SK-N-DZ (cell line): ENCODE measurements at regions not wholly inside any gene's neighbourhood (a gene's known extent, or its start where the extent isn't known, plus 50 kb on each side); places are given as distances from the start of the nearest gene placed in this dataset.
"Not testable (repeated sequence)": the region's sequence is repeated elsewhere in the genome, so short reads cannot be mapped to it uniquely, and the experiment has no call there.

Source experiments
- DNase-seq: peaks from one replicate; pipeline ENCODE4 v3.0.0-alpha.2; 2015; ENCODE audit warnings: low spot score

DNA sequence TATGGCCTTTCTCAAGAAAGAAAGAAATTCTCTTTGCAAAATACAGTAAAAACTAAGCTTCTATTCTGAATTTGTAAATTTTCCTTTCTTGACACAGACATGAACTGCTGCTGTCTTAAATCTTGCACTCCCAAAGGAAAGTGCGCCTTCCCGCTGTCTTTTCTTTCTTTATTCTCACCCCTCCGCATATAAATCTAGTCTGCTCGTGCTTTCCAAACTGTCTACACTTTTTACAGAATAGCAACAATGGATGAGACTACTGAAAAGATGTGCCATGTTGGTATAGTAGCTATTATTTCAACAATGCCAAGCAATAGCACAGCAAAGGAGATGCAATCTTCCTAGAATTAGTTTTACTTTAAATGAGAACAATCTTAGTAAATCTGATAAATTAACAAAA is 328.8 kb upstream of the PDE3A start:
- DNase-seq: no peak

DNA sequence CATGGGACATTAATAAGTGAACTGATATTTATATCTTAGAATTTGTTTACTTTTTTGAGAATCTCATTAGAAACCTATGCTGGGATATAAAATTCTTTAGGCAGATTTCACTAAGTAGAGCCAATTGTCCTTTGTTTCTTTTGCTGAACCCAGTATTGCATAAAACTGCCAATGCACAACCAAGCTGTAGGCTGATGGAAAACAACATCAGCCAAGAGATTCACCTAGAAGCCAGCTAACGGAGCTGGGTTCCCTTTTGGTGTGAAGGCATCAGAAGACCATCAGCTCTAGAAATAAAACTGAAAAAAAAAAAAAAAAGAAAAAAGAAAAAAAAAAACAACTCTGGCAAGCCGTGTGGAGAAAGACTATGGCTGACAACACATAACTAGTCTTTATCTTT is 328.2 kb upstream of the PDE3A start:
- no peak for DNase-seq

DNA sequence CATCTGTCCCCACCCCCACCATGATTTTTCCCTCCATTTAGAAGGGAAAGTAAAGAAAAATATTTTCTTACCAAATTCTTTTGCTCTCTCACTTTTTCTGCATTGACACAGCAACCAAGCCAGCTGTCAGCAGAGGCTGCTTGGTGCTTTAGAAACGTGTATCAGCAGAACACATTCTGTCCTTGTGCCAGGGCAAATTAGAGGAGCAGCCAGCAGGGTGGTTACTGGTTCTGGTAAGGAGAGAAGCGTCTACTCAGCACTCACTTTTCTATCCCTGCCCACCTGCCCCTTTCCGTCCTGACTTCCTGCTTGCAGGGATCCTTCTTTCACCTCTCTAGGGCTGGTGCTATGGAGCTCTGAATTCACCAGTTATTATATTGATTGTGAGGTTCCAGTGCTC is 327.5 kb upstream of the PDE3A start:
- DNase-seq: no peak

- peak; percentile 86 for DNase-seq
Observed at GRCh38 chr12:20044351-20044750, 324.0 kb upstream of the PDE3A start.

DNA sequence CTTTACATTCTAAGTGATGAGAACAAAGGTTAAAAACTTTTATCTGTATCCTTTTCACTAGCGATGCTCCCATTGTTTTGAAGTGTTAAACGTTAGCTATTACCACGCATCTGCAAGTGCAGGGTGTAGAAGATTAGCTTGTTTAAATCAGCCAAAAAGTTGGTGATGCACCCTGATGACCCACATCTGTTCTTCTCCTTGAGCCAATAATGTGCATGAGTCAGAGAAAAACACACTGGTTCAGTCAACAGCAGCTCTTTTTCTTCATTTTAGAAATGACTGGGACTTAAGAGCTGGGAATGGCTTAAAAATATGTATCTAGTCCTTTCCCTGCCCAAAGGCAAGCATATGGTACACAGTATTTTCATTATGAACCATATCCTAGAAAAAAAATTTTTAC is 323.5 kb upstream of the PDE3A start:
- no peak for DNase-seq

GRCh38 chr12:20047901-20048300 is 320.4 kb upstream of the PDE3A start:
- no peak for DNase-seq

DNA sequence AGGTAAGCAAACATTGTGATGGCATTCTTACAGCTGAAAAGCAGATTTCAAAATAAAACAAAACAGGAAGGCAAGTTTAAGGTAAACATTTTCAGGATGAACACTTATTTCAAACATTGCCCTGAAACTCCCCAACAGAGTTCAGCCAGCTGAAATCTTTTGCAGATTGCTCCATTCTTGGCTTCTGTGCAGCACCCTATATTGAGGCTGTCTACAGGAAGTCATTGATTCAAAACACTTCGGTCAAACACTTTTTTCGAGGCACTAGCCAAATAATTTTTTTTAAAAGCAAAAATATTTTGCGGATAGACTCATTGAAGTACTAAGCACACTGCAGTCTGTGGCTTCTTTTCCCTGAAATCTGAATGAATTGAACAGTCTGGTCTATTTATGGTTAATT is 318.1 kb upstream of the PDE3A start:
- no peak for DNase-seq

DNA sequence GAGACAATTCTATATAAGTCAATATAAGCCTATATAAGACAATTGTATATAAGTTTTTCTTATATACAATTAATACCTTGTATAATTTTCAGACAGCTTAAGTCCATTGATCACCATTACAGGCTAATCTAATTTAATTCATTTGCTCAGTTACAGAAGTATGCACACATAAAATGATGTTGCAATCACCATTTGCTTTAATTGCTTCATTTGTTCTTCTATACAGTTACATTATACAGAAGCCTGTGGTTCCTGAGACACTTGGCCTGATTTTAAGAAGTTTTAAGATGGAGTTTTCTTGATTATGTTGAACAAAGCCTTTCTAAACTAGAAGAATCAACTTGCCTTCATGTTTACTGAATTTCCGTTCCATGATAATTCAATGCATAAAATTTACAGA is 314.6 kb upstream of the PDE3A start:
- DNase-seq: no peak

GRCh38 chr12:20055856-20056255 is 312.5 kb upstream of the PDE3A start:
- DNase-seq: no peak

- DNase-seq: no peak
Observed at GRCh38 chr12:20057398-20057797, 310.9 kb upstream of the PDE3A start.

DNA sequence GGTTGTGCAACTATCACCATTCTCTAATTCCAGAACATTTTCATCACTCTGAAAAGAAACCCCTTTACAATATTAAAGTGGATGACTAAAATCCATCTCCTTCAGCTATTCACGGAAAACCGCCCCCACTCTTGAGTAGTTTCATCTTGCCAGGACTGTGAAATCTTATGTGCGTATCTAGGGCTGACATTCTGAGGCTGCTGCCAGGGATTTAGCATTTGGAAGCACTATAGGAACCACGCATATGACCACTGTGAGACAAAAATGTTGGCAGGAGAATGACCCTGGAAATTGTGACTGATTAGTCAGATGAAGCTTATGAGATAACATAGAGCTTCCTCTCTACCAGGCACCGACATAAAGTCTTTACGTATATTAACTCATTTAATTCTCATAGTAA is 305.2 kb upstream of the PDE3A start:
- no peak for DNase-seq

DNA sequence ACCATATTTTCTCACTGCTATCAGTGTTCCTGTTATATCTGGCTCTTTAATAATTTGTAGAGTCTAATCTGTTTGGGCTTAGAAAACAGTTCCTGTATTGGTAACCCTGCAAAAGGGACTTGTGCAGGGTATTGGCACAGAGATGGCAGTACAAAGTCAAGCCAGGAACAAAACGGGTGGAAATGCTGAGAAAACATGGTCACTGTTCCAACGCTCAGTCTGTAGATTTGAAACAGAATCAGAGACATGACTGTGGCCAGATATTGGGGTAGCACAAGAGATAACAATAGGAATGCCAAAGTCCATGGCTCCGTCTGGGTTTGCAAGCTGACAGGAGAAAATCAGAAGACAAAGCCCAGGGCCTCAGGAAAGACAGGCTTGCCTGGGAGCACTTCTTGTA is 290.7 kb upstream of the PDE3A start:
- no peak for DNase-seq

GRCh38 chr12:20089077-20089476 is 279.3 kb upstream of the PDE3A start:
- DNase-seq: no peak

GRCh38 chr12:20093190-20093810 is 275.0 kb upstream of the PDE3A start:
- not testable (repeated sequence) for DNase-seq

GRCh38 chr12:20096430-20096829 is 271.9 kb upstream of the PDE3A start:
- DNase-seq: no peak

DNA sequence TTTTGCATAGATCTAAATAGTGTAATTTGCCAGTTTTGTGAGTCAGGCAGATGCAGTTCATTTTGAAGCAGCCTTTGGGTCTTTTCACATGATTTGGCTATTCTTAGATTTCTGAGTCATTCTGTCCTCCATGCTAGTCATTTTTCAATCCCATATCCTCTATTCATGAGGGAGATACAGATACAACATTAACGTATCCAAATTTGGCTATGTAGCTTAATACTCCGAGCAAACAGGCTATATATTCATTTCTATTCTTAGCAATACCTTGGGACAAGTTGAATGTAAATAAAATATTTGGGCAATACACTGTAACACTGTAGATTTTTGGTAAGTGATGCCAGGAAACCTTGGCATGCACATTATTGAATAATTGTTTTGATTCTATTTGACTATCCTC is 270.7 kb upstream of the PDE3A start:
- no peak for DNase-seq

DNA sequence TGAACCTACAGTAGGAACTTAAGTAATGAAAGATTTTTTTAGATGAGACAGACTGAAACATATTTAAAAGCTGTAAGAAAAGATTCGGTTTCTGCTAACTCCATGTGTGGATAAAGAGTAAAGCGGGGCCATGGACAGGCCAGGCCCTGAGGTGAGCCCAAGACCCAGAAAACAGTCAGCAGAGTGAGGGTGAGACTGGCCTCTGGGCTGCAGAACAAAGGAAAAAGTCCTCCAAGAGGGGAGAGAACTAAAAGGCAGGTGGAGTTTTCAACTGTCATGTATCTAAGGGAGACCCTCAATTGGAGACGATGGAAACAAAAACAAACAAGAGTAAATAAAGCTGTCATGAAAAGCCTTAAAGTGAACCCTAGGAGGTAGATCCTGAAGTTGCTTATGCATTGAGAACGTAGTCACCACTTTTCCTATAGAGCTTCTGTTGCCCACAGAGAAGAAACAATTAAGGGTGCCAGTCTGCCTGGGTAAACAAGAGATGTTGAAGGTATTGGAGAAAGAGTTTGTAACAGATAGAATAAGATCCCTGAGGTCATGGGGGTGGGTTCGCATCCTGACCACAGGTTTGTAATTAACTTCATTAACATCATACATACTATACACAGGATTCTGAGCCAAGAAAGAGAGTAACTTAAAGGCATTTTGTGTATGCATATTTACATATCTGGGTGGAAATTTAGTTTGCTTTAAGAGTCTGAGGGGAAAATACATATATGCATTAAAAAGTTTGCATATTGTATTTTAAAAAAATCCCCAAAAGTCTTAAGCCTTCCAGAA is 268.7 kb upstream of the PDE3A start:
- DNase-seq: no peak

GRCh38 chr12:20101046-20101445 is 267.3 kb upstream of the PDE3A start:
- no peak for DNase-seq

- DNase-seq: no peak
Observed at GRCh38 chr12:20105943-20106342, 262.4 kb upstream of the PDE3A start.

- DNase-seq: no peak
Observed at GRCh38 chr12:20109676-20110075, 258.7 kb upstream of the PDE3A start.

- not testable (repeated sequence) for DNase-seq
Observed at GRCh38 chr12:20115371-20115770, 253.0 kb upstream of the PDE3A start.

DNA sequence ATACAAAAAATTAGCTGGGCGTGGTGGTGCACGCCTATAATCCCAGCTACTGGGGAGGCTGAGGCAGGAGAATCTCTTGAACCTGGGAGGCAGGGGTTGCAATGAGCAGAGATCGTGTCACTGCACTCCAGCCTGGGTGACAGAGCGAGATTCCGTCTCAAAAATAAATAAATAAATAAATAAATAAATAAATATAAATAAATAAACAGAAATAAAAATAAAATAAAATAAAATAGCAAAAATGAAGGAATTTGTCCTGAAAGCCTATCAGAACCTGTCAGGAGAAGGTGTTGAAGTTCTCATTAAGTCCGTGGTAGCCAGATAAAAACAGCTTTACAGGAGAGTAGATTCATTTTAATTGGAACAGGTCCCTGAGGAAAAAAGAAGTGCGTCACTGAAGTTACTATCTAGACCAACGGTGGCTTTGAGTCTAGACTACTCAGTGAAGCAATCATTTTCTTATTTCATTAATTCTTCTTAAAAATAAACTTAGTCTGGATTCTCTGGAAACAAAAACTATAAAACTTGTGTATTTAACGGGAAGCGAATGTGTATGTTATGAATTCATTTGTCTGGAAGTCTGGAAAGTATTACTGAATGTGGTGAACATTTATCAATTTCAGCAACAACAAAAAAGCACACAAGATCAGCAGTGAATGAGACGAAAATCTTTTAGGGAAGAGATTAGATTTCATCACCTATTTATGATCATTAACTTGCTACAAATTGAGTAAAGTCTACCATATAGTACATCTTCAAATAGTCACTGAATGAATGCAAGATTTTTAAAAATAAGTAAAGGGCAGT is 248.5 kb upstream of the PDE3A start:
- DNase-seq: no peak

- DNase-seq: no peak
Observed at GRCh38 chr12:20120403-20120725, 248.0 kb upstream of the PDE3A start.
